ENCODE measurements at regions not wholly inside any gene's neighbourhood (a gene's known extent, or its start where the extent isn't known, plus 50 kb on each side); places are given as distances from the start of the nearest gene placed in this dataset.
"Not testable (repeated sequence)": the region's sequence is repeated elsewhere in the genome, so short reads cannot be mapped to it uniquely, and the experiment has no call there.

DNA sequence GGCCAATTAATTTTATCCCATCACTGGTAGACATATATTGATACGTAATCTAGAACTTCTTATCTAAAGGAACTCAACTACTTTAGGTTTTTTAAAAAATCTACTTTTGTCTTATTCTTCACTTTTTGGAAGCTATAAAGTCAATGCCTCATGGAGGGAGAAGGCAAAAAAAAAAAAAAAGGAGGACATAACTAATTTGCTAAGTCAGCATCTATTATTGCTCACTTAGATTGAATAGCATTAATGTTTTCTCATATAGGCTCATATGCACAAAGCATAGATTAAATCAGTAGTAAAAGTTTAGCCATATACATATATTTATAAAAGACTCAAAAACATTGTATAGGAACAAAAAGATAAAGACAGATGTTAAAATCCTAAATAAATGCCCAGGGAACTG lies 179.3 kb upstream of the DGKB start:
- H3K27ac ChIP-seq (ENCODE audit: low read depth in 1 of 2, low read length in 1 of 2) = no peak overlapping the region
- 76% methylated on average over 1 of the region's 1 CpG for WGBS
- H3K4me1 ChIP-seq (ENCODE audit: control insufficient read depth in 2 of 2, insufficient read depth in 2 of 2, low read length in 2 of 2) = no peaks in the 10 kb centered on the region
- H3K4me3 ChIP-seq (ENCODE audit: low read length in 2 of 2) = no peak overlapping the region
- DNase-seq (ENCODE audit: low read depth in 6 of 9, low spot score in 9 of 9) = no peak
- H3K27me3 ChIP-seq (ENCODE audit: control insufficient read depth in 2 of 2, insufficient read depth in 1 of 2, low read length in 1 of 2) = no peaks in the 10 kb centered on the region
- H3K36me3 ChIP-seq (ENCODE audit: control insufficient read depth in 2 of 2, insufficient read depth in 2 of 2, low read length in 1 of 2) = no peaks in the 10 kb centered on the region
- no peaks in the 10 kb centered on the region for H3K9me3 ChIP-seq (ENCODE audit: control insufficient read depth in 2 of 2, insufficient read depth in 1 of 2, low read length in 1 of 2)

DNA sequence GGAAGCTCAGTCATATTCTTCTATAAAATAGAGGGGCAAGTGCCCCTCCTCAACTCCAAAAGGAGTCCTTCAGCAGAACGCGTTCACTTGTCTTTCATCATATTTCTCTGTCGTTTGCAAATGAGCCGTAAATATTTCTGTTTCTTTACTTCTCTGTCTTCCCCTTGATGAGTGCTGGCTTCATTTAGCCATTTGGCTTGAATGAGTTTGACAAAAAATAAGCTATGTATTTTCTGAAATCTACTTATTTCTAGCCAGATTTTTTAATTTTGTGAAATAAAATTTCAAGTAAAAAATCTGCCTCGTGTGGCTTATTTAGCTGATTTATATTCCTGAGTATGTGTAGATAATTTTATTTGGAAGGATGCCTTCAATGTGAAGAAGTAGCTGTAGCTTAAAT lies 170.8 kb upstream of the DGKB start:
- no peaks in the 10 kb centered on the region for H3K4me1 ChIP-seq (ENCODE audit: control insufficient read depth in 2 of 2, insufficient read depth in 2 of 2, low read length in 2 of 2)
- DNase-seq (ENCODE audit: low read depth in 6 of 9, low spot score in 9 of 9) = no peak
- H3K36me3 ChIP-seq (ENCODE audit: control insufficient read depth in 2 of 2, insufficient read depth in 2 of 2, low read length in 1 of 2) = no peaks in the 10 kb centered on the region
- 93% methylated on average over 5 of the region's 5 CpGs for WGBS
- no peaks in the 10 kb centered on the region for H3K27me3 ChIP-seq (ENCODE audit: control insufficient read depth in 2 of 2, insufficient read depth in 1 of 2, low read length in 1 of 2)
- no peak overlapping the region for H3K27ac ChIP-seq (ENCODE audit: low read depth in 1 of 2, low read length in 1 of 2)
- H3K9me3 ChIP-seq (ENCODE audit: control insufficient read depth in 2 of 2, insufficient read depth in 1 of 2, low read length in 1 of 2) = peaks cover 0 to 3% of the 10 kb centered on the region in 2 donors
- H3K4me3 ChIP-seq (ENCODE audit: low read length in 2 of 2) = no peak overlapping the region

DNA sequence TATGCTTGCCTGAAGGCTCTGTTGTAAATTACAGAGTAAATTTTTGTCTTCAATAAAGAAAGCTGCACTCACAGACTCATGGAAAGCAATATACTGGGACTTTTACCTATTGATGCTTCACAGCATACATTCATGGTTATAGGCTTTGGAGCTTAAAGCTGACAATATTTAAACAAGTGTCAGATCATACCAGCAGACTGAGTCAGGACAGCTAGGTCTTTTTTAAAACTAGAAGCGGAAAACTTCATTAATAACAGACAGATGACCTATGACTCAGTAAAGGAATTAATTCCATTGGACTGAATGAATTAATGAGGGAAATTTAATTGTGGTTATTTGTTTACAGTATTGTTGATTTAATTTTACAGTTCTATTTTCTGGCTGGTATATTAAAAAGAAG lies 165.8 kb upstream of the DGKB start:
- H3K27ac ChIP-seq (ENCODE audit: low read depth in 1 of 2, low read length in 1 of 2) = no peak overlapping the region
- no peak overlapping the region for H3K4me3 ChIP-seq (ENCODE audit: low read length in 2 of 2)
- 95% methylated on average over 1 of the region's 1 CpG for WGBS
- H3K27me3 ChIP-seq (ENCODE audit: control insufficient read depth in 2 of 2, insufficient read depth in 1 of 2, low read length in 1 of 2) = no peaks in the 10 kb centered on the region
- DNase-seq (ENCODE audit: low read depth in 6 of 9, low spot score in 9 of 9) = no peak
- H3K9me3 ChIP-seq (ENCODE audit: control insufficient read depth in 2 of 2, insufficient read depth in 1 of 2, low read length in 1 of 2) = no peaks in the 10 kb centered on the region
- H3K36me3 ChIP-seq (ENCODE audit: control insufficient read depth in 2 of 2, insufficient read depth in 2 of 2, low read length in 1 of 2) = no peaks in the 10 kb centered on the region
- H3K4me1 ChIP-seq (ENCODE audit: control insufficient read depth in 2 of 2, insufficient read depth in 2 of 2, low read length in 2 of 2) = no peaks in the 10 kb centered on the region

DNA sequence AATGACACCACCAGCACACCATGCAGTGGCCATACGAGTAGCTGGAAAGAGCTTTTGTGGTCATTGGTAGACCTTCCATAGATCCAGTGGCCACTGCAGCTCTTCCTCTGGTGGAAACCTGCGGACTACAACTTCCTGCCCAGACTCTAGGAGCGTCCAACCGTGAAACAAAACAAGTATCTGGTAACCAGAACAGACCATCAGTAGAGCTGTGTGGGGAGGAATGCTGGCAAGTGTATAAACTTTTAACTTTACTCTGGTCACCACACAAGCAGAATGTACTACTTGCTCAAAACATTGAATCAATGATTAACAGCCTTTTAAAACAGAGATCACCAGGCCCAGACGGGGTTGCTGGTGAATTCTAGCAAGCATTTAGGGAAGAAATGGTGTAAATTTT lies 154.7 kb upstream of the DGKB start:
- Histone ChIP-seq H3K9me3 (ENCODE audit: control insufficient read depth in 2 of 2, insufficient read depth in 1 of 2, low read length in 1 of 2) (peaks cover 0 to 6% of the 10 kb centered on the region in 2 donors), H3K4me1 (ENCODE audit: control insufficient read depth in 2 of 2, insufficient read depth in 2 of 2, low read length in 2 of 2) (no peaks in the 10 kb centered on the region), H3K27me3 (ENCODE audit: control insufficient read depth in 2 of 2, insufficient read depth in 1 of 2, low read length in 1 of 2) (no peaks in the 10 kb centered on the region), H3K27ac (ENCODE audit: low read depth in 1 of 2, low read length in 1 of 2) (no peak overlapping the region), H3K4me3 (ENCODE audit: low read length in 2 of 2) (no peak overlapping the region), H3K36me3 (ENCODE audit: control insufficient read depth in 2 of 2, insufficient read depth in 2 of 2, low read length in 1 of 2) (no peaks in the 10 kb centered on the region)
- WGBS = 92% methylated on average over 5 of the region's 5 CpGs
- no peak for DNase-seq (ENCODE audit: low read depth in 6 of 9, low spot score in 9 of 9)

DNA sequence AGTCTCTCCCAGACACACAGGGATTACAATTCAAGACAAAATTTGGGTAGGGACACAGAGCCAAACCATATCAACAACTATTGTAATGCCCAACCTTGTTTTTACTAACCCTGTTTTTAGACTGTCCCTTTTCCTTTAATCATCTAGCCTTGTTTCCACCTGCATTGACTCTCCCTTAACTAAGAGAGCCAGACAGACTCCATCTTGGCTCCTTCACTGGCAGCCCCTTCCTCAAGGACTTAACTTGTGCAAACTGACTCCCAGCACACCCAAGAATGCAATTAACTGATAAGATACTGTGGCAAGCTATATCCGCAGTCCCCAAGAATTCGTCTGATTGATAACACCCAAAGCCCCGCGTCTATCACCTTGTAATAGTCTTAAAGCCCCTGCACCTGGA lies 151.8 kb upstream of the DGKB start:
- DNase-seq (ENCODE audit: low read depth in 6 of 9, low spot score in 9 of 9); H3K27ac ChIP-seq (ENCODE audit: low read depth in 1 of 2, low read length in 1 of 2); H3K9me3 ChIP-seq (ENCODE audit: control insufficient read depth in 2 of 2, insufficient read depth in 1 of 2, low read length in 1 of 2); H3K4me3 ChIP-seq (ENCODE audit: low read length in 2 of 2); H3K27me3 ChIP-seq (ENCODE audit: control insufficient read depth in 2 of 2, insufficient read depth in 1 of 2, low read length in 1 of 2); H3K36me3 ChIP-seq (ENCODE audit: control insufficient read depth in 2 of 2, insufficient read depth in 2 of 2, low read length in 1 of 2); H3K4me1 ChIP-seq (ENCODE audit: control insufficient read depth in 2 of 2, insufficient read depth in 2 of 2, low read length in 2 of 2): not testable (repeated sequence)
- 84% methylated on average over 4 of the region's 4 CpGs for WGBS

DNA sequence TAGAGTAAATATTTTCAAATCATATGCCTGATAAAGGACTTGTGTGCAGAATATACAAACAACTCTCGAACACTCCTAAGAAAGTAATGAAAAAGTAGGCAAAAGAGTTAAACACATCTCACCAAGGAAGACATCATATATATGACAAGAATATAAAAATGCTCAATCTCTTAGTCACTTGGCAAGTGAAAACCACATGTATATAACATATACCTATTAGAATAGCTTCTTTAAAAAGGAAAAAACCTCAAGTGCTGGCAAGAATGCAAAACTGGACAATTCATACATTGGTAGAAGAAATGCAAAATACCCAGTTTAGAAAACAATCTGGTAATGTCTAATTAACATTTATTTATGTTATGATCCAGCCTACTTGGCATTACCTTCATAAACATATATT lies 146.6 kb upstream of the DGKB start:
- DNase-seq (ENCODE audit: low read depth in 6 of 9, low spot score in 9 of 9) = no peak
- 93% methylated on average over 1 of the region's 1 CpG for WGBS

DNA sequence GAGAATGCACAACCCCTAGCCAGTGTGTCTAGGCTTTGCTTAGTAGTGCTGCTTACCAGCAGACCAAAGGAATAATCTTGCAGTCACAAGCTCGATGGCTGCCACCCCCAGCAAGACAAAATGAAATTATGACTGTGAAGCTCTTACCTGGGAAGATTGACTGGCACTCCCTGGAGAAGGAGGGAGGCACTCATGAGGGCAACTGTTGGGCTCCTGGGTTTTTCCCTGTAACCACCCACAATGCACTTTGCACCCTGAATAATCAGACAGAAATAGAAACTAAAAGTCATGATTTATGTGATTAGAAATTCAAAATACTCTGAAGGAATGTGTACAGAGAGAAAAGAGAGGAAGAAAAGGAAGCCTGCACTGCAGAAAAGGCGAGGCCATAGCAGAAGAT lies 144.3 kb upstream of the DGKB start:
- H3K27ac ChIP-seq (ENCODE audit: low read depth in 1 of 2, low read length in 1 of 2) = peak overlapping the region in 1 of 2 donors; percentile 11
- H3K4me1 ChIP-seq (ENCODE audit: control insufficient read depth in 2 of 2, insufficient read depth in 2 of 2, low read length in 2 of 2) = no peaks in the 10 kb centered on the region
- no peaks in the 10 kb centered on the region for H3K9me3 ChIP-seq (ENCODE audit: control insufficient read depth in 2 of 2, insufficient read depth in 1 of 2, low read length in 1 of 2)
- H3K36me3 ChIP-seq (ENCODE audit: control insufficient read depth in 2 of 2, insufficient read depth in 2 of 2, low read length in 1 of 2) = no peaks in the 10 kb centered on the region
- H3K27me3 ChIP-seq (ENCODE audit: control insufficient read depth in 2 of 2, insufficient read depth in 1 of 2, low read length in 1 of 2) = no peaks in the 10 kb centered on the region
- 72% methylated on average over 2 of the region's 2 CpGs for WGBS
- no peak for DNase-seq (ENCODE audit: low read depth in 6 of 9, low spot score in 9 of 9)
- no peak overlapping the region for H3K4me3 ChIP-seq (ENCODE audit: low read length in 2 of 2)

More for the DNA sequence above, 146.6 kb upstream of the DGKB start:
- H3K27me3 ChIP-seq (ENCODE audit: control insufficient read depth in 2 of 2, insufficient read depth in 1 of 2, low read length in 1 of 2) = no peaks in the 10 kb centered on the region
- H3K27ac ChIP-seq (ENCODE audit: low read depth in 1 of 2, low read length in 1 of 2) = no peak overlapping the region
- H3K4me3 ChIP-seq (ENCODE audit: low read length in 2 of 2) = no peak overlapping the region
- H3K4me1 ChIP-seq (ENCODE audit: control insufficient read depth in 2 of 2, insufficient read depth in 2 of 2, low read length in 2 of 2) = no peaks in the 10 kb centered on the region
- H3K36me3 ChIP-seq (ENCODE audit: control insufficient read depth in 2 of 2, insufficient read depth in 2 of 2, low read length in 1 of 2) = no peaks in the 10 kb centered on the region
- no peaks in the 10 kb centered on the region for H3K9me3 ChIP-seq (ENCODE audit: control insufficient read depth in 2 of 2, insufficient read depth in 1 of 2, low read length in 1 of 2)

DNA sequence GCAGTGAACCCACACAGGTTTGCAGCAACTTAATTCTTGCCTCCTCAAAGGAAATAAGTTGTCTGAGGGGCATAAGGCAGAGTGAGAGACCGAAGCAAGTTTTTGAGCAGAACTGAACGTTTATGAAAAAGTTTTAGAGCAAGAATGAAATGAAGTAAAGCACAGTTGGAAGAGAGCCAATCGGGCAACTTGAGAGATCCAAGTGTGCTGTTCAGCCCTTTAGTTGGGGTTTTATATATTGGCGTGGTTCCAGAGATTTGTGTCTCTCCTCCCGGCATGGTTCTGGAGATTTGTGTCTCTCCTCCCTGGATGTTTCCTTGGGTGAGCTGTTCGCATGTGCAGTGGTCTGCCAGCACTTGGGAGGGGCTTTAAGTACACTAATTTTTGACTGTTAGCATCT lies 141.4 kb upstream of the DGKB start:
- Histone ChIP-seq H3K27me3 (ENCODE audit: control insufficient read depth in 2 of 2, insufficient read depth in 1 of 2, low read length in 1 of 2) (no peaks in the 10 kb centered on the region), H3K4me1 (ENCODE audit: control insufficient read depth in 2 of 2, insufficient read depth in 2 of 2, low read length in 2 of 2) (no peaks in the 10 kb centered on the region), H3K4me3 (ENCODE audit: low read length in 2 of 2) (no peak overlapping the region), H3K27ac (ENCODE audit: low read depth in 1 of 2, low read length in 1 of 2) (no peak overlapping the region), H3K9me3 (ENCODE audit: control insufficient read depth in 2 of 2, insufficient read depth in 1 of 2, low read length in 1 of 2) (no peaks in the 10 kb centered on the region), H3K36me3 (ENCODE audit: control insufficient read depth in 2 of 2, insufficient read depth in 2 of 2, low read length in 1 of 2) (no peaks in the 10 kb centered on the region)
- 89% methylated on average over 6 of the region's 6 CpGs for WGBS
- no peak for DNase-seq (ENCODE audit: low read depth in 6 of 9, low spot score in 9 of 9)

DNA sequence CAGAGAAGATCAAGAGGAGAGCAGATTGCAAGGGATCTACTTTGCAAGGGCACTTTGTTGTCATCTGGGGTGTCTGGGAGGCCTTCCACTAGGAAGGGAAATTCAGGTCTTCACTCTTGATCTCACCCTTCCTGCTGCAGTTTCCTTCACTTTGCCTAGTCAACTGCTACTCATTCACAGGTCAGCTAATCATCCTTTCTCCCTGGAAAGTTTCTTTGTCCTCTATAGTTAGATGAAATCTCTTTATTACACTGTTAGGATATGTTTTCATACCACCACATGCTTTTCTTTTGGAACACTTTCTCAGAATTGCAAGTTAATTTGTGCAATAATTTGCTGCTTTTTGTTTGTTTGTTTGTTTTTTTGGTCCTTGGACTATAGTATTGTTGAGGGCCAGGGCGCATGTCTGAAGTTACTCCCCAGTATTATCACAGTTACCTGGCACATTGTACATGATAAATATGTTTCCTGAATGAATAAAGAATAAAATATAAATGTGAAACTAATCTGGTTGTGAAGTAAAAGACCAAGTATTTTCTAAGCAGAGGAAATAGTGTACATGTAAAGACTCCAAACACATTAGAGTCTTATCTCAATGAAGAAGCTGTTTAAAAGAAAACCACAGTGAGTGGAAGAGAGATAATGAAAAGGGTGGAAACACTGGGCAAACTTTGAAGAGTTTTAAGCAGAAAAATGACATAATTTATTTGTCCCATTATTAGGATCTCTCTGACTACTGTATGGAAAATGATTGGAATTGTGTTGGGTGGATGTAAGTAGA lies 139.9 kb upstream of the DGKB start:
- 69% methylated on average over 1 of the region's 1 CpG for WGBS
- no peak for DNase-seq (ENCODE audit: low read depth in 6 of 9, low spot score in 9 of 9)
- no peak overlapping the region for H3K4me3 ChIP-seq (ENCODE audit: low read length in 2 of 2)

More for the DNA sequence above, 139.9 kb upstream of the DGKB start:
- Histone ChIP-seq H3K9me3 (ENCODE audit: control insufficient read depth in 2 of 2, insufficient read depth in 1 of 2, low read length in 1 of 2) (no peaks in the 10 kb centered on the region), H3K27ac (ENCODE audit: low read depth in 1 of 2, low read length in 1 of 2) (no peak overlapping the region), H3K36me3 (ENCODE audit: control insufficient read depth in 2 of 2, insufficient read depth in 2 of 2, low read length in 1 of 2) (no peaks in the 10 kb centered on the region), H3K27me3 (ENCODE audit: control insufficient read depth in 2 of 2, insufficient read depth in 1 of 2, low read length in 1 of 2) (no peaks in the 10 kb centered on the region), H3K4me1 (ENCODE audit: control insufficient read depth in 2 of 2, insufficient read depth in 2 of 2, low read length in 2 of 2) (no peaks in the 10 kb centered on the region)

Data from thymus (tissue), 11 donors.